GM19023 (cell line): ENCODE measurements at regions not wholly inside any gene's neighbourhood (a gene's known extent, or its start where the extent isn't known, plus 50 kb on each side); places are given as distances from the start of the nearest gene placed in this dataset.

Experiments
- ATAC-seq: cut with Tn5 transposase; IDR thresholded peaks from one replicate; pipeline ENCODE4 v1.9.1; 2021; ENCODE audit warnings: mild to moderate bottlenecking, moderate library complexity; ENCODE audit not compliant: unreplicated experiment

- no peak for ATAC-seq
Observed at GRCh38 chr16:65991149-65991701, 375.3 kb upstream of the CDH5 start.

GRCh38 chr16:65989861-65990604 lies 376.5 kb upstream of the CDH5 start:
- no peak for ATAC-seq

- ATAC-seq = no peak
Observed at GRCh38 chr16:65988024-65988595, 378.4 kb upstream of the CDH5 start.

DNA sequence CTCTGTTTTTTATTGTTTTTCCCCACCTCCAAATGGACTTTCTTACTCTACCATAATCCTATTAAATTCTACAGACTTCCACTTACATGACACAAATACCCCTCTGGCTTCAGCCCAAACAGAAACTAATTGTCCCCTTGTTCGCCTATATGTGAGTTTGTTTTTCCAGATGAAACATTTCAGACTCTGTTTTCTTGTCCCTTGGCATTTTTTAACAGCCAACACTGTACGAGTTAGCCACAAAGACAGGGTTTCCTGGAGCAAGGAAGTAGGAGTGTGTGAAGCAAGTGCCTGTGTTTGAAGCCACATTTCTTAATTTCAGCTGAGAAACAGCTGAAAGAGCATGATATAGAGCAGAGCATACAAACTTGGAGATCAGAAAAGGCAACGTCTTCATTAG lies 382.2 kb upstream of the CDH5 start:
- ATAC-seq = no peak

GRCh38 chr16:65981057-65981456 lies 385.4 kb upstream of the CDH5 start:
- ATAC-seq = no peak

DNA sequence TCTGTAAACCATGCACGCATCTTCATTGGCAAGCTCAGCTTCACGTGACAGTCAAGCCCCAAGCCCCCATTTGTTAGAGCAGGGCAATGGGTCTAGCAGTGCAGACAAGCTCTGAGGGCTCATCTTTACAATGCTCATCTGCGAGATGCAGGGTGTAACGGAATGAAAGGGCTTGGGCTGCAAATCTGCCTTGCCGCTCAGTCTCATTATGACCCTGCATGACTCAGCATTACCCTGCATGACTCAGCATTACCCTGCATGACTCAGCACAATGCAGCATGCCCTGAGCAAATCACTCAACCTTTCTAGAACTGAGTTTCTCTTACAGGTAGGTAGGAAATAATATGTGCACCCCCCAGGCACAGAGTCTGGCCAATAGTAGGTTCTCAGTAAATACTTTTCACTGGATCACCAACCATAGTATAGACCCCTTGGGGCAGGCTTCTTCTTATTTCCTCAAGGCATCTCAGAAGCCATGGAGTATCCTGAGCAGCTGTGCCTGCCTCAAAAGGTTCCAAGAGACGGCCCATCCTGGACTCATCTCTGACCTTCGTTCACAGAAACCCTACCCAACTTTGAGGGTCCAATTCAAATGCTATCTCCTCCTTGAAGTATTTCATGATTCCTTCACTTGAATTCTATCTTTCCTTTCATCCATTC lies 391.3 kb upstream of the CDH5 start:
- no peak for ATAC-seq

- no peak for ATAC-seq
Observed at GRCh38 chr16:65967376-65967775, 399.1 kb upstream of the CDH5 start.

- no peak for ATAC-seq
Observed at GRCh38 chr16:65965628-65966027, 400.9 kb upstream of the CDH5 start.

DNA sequence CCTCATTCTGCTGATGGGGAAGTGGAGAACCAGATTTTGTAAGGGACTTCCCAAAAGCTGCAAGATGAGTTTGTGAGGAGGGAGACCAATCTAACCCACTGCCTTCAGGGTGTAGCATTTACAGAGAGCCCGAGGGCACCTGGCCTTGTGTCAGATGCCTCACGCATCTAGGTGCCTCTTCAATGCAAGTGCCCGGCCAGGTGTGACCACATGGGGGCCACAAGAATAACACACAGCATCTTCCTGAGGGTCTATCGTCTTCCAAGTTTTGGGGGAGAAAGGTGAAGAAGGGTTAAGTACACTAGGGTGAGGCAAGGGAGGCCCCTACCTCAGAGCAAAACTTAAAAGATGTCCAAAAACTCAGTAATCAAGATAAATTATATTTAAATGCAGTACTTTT lies 401.7 kb upstream of the CDH5 start:
- ATAC-seq = no peak

DNA sequence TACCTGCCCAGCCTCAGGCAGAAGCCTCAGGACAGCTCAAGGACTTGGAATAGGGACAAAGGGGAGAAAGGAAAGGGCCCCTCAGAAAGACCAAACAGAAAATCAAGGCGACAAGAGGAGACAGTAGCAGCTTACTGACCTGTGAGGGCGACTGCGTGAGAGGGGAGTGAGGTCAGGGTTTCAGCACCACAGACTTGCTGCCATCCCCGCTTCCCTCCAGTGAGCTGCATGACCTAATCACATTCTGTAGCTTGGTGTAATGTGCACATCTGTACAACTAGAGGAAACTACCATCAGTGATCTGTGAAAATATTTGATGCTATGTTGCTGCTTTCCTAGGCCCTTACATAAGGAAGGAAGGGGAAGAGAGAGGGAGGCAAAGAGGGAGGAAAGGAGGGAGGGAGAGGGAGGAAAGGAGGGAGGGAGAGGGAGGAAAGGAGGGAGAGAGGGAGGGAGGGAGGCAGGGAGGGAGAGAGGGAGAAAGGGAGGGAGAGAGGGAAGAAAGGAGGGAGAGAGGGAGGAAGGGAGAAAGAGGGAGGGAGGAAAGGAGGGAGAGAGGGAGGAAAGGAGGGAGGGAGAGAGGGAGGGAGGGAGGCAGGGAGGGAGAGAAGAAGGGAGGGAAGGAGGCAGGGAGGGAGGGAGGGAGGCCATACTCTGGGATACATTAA lies 404.9 kb upstream of the CDH5 start:
- ATAC-seq = no peak

GRCh38 chr16:65959983-65960382 lies 406.5 kb upstream of the CDH5 start:
- ATAC-seq = no peak

GRCh38 chr16:65958086-65958485 lies 408.4 kb upstream of the CDH5 start:
- ATAC-seq = no peak

DNA sequence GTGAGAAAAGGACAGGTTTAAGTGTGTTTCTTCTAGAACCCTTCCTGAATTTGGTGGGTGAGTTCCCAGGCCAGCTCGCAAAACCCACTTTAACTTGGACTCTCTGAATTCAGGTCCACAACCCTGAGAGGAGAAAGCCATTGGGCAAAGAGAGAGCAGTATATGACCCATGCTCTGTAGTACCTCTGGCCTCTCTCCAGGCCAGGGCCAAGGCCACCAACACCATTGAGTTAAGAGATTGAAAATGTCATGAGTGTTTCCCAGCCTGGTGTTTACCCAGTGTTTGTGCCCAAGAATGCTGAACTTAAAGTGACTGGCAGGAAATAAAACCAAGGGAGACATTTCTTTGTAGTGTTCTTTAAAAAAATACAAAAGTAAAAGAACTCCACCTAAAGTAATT lies 410.4 kb upstream of the CDH5 start:
- no peak for ATAC-seq

- ATAC-seq = no peak
Observed at GRCh38 chr16:65954446-65954845, 412.0 kb upstream of the CDH5 start.

GRCh38 chr16:65950211-65950610 lies 416.3 kb upstream of the CDH5 start:
- ATAC-seq = no peak

- no peak for ATAC-seq
Observed at GRCh38 chr16:65948361-65948760, 418.1 kb upstream of the CDH5 start.

GRCh38 chr16:65947951-65948350 lies 418.5 kb upstream of the CDH5 start:
- no peak for ATAC-seq

GRCh38 chr16:65945493-65945892 lies 421.0 kb upstream of the CDH5 start:
- no peak for ATAC-seq

- ATAC-seq = no peak
Observed at GRCh38 chr16:65944361-65944760, 422.1 kb upstream of the CDH5 start.

DNA sequence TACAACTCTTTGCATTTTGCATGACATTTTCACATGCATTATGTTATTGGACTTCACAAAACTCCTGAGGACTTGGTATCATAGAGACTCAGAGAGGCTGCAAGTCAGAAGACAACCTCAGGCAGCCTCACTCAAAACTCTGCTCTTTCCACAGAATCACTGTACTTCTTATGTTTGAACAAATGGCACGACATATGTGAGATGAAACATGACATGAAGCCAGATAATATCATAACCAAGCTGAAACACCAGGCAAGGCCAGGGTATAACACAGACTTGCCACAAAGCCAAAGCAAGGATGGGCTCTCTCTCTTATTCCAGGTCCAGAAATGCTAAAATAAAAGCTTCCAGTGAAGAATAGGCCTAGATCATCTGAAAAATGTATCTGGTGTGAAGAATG lies 425.8 kb upstream of the CDH5 start:
- no peak for ATAC-seq

DNA sequence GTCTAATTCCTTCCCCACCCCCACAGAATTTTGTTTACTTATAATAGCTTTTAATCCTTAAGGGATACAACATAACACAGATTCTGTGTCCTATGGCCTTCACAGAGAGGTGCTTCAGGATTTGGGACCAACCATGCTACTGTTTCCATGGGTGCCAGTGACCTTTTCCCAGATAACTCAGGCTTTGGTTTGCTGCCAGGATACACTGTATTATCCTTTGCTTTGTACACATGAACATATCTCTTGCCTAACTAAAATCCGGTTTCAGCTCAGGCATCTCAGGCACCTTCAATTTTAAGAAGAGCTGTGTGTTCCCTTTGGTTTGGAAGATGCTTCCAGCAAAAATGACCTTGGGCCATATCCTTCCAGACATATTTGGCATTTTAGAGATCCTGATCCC lies 428.4 kb upstream of the CDH5 start:
- no peak for ATAC-seq

DNA sequence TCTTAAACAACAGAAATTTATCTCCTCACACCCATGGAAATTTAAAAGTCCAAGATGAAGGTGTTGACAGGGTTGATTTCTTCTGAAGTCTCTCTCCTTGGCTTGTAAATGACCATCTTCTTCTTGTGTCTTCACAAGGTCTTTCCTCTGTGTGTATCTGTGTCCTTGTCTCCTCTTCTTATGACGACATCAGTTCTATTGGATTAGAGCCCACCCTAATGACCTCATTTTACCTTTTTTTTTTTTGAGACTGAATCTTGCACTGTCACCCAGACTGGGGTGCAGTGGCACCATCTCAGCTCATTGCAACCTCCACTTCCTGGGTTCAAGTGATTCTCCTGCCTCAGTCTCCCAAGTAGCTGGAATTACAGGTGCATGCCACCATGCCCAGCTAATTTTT lies 429.0 kb upstream of the CDH5 start:
- no peak for ATAC-seq
